Stimulated activated naive CD4-positive, alpha-beta T cell (primary cell): ENCODE measurements at regions not wholly inside any gene's neighbourhood (a gene's known extent, or its start where the extent isn't known, plus 50 kb on each side); places are given as distances from the start of the nearest gene placed in this dataset.
"Not testable (repeated sequence)": the region's sequence is repeated elsewhere in the genome, so short reads cannot be mapped to it uniquely, and the experiment has no call there.

Experiments used
- DNase-seq, 6 experiments: peaks; one replicate each; lab custom pipeline; 2025; lab: John Stamatoyannopoulos, UW

GRCh38 chr7:106448992-106449859 is 164.4 kb upstream of the NAMPT start:
- no peak for DNase-seq

- no peak for DNase-seq
These were observed 163.7 kb upstream of the NAMPT start for GRCh38 chr7:106448346-106448991.

GRCh38 chr7:106447318-106447847 is 162.6 kb upstream of the NAMPT start:
- no peak for DNase-seq

- DNase-seq: not testable (repeated sequence)
These were observed 160.6 kb upstream of the NAMPT start for GRCh38 chr7:106445366-106445765.

GRCh38 chr7:106444068-106444655 is 159.4 kb upstream of the NAMPT start:
- DNase-seq: no peak

GRCh38 chr7:106443156-106443555 is 158.4 kb upstream of the NAMPT start:
- DNase-seq: no peak

GRCh38 chr7:106442476-106442875 is 157.7 kb upstream of the NAMPT start:
- no peak for DNase-seq

- not testable (repeated sequence) for DNase-seq
These were observed 156.6 kb upstream of the NAMPT start for GRCh38 chr7:106441343-106441742.

GRCh38 chr7:106436933-106437332 is 152.2 kb upstream of the NAMPT start:
- not testable (repeated sequence) for DNase-seq

GRCh38 chr7:106433377-106433776 is 148.6 kb upstream of the NAMPT start:
- DNase-seq: no peak

- DNase-seq: no peak
These were observed 146.0 kb upstream of the NAMPT start for GRCh38 chr7:106430535-106431455.

- DNase-seq: no peak
These were observed 145.3 kb upstream of the NAMPT start for GRCh38 chr7:106430103-106430502.

GRCh38 chr7:106426803-106427202 is 142.0 kb upstream of the NAMPT start:
- no peak for DNase-seq

GRCh38 chr7:106425017-106425719 is 140.4 kb upstream of the NAMPT start:
- no peak for DNase-seq

- no peak for DNase-seq
These were observed 139.8 kb upstream of the NAMPT start for GRCh38 chr7:106424476-106425016.

GRCh38 chr7:106423821-106424475 is 139.2 kb upstream of the NAMPT start:
- DNase-seq: no peak

- no peak for DNase-seq
These were observed 138.3 kb upstream of the NAMPT start for GRCh38 chr7:106423111-106423510.

GRCh38 chr7:106421181-106421762 is 136.5 kb upstream of the NAMPT start:
- no peak for DNase-seq

- no peak for DNase-seq
These were observed 136.0 kb upstream of the NAMPT start for GRCh38 chr7:106420736-106421135.

- no peak for DNase-seq
These were observed 135.4 kb upstream of the NAMPT start for GRCh38 chr7:106420210-106420609.
